ENCODE measurements at regions not wholly inside any gene's neighbourhood (a gene's known extent, or its start where the extent isn't known, plus 50 kb on each side); places are given as distances from the start of the nearest gene placed in this dataset.

DNA sequence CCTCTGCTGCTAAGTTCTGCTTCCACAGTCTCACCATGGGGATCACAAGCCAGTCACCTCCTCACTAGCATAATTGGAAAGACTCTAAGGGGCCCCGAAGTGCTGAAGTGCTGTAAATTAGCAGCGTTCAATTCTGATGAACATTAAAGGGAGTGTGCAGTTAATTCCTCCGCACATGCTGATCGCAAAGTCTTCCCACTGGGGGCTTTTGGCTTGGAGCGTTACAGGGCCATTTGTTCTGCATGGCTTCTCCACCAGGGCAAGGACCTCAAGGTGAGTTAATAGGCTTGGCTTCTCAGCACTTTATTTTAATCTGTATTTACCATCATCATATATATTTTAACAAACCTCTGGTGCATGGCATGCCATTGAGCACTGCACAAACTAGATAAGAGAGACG, 216.3 kb upstream of the PARD3B start:
- no peak overlapping the region for H3K4me3 ChIP-seq
- H3K36me3 ChIP-seq = no peaks in the 10 kb centered on the region
- no peaks in the 10 kb centered on the region for H3K27me3 ChIP-seq
- H3K27ac ChIP-seq = no peak overlapping the region
- H3K4me1 ChIP-seq = peaks cover 0 to 7% (median 0%) of the 10 kb centered on the region in 4 donors
- H3K9me3 ChIP-seq = no peaks in the 10 kb centered on the region
- 89% methylated on average over 6 of the region's 6 CpGs for WGBS, 2 donors
- TF ChIP-seq EP300 (IDR thresholded peaks at IDR 0.05) = no peak
- TF ChIP-seq, protein P1, sequence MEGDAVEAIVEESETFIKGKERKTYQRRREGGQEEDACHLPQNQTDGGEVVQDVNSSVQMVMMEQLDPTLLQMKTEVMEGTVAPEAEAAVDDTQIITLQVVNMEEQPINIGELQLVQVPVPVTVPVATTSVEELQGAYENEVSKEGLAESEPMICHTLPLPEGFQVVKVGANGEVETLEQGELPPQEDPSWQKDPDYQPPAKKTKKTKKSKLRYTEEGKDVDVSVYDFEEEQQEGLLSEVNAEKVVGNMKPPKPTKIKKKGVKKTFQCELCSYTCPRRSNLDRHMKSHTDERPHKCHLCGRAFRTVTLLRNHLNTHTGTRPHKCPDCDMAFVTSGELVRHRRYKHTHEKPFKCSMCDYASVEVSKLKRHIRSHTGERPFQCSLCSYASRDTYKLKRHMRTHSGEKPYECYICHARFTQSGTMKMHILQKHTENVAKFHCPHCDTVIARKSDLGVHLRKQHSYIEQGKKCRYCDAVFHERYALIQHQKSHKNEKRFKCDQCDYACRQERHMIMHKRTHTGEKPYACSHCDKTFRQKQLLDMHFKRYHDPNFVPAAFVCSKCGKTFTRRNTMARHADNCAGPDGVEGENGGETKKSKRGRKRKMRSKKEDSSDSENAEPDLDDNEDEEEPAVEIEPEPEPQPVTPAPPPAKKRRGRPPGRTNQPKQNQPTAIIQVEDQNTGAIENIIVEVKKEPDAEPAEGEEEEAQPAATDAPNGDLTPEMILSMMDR (IDR thresholded peaks at IDR 0.05) = no peak
- no peak for DNase-seq (ENCODE audit: low spot score in 2 of 2)

DNA sequence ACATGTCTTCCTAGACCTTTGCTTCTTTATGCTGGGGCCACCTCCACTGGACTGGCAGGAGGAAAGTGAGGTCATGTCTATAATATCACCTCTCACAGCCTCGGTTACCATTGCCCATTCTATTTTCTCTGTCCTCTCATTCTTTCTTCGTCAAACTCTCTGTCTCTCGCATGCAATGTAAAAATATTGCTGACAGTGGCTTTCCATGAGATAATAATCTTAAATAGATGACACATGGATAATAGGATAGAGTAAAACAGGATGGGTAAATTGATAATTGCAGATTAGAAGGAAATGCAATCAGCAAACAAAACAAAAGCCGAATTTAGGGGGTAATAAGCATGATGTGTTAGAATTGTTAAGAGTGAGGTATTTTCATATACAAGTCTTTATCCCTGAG, 215.7 kb upstream of the PARD3B start:
- H3K4me1 ChIP-seq = peaks cover 0 to 7% (median 0%) of the 10 kb centered on the region in 4 donors
- H3K4me3 ChIP-seq = no peak overlapping the region
- DNase-seq (ENCODE audit: low spot score in 2 of 2) = no peak
- no peaks in the 10 kb centered on the region for H3K9me3 ChIP-seq
- no peaks in the 10 kb centered on the region for H3K27me3 ChIP-seq
- TF ChIP-seq EP300 (IDR thresholded peaks at IDR 0.05) = no peak
- no peak for TF ChIP-seq POLR2A (IDR thresholded peaks at IDR 0.05)
- TF ChIP-seq, protein P1 (IDR thresholded peaks at IDR 0.05) = no peak
- no peaks in the 10 kb centered on the region for H3K36me3 ChIP-seq
- WGBS, 2 donors = 90 to 91% methylated on average over 4 of the region's 4 CpGs
- H3K27ac ChIP-seq = no peak overlapping the region

DNA sequence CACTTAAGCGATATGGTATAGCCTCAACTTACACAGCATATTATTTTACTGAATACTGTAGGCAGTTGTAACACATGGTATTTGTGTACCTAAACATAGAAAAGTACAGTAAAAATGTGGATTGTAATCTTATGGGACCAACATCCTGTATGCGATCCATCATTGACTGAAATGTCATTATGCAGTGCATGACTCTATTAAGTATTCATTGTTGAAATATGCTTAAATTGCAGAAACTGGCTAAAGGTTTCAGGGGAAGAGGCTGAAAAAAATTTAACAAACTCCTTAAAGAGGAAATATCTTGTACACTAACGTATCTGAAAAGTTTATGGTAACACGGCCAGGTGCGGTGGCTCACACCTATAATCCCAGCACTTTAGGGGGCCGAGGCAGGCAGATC, 214.1 kb upstream of the PARD3B start:
- Histone ChIP-seq H3K9me3 (no peaks in the 10 kb centered on the region), H3K4me1 (no peaks in the 10 kb centered on the region), H3K27ac (no peak overlapping the region), H3K36me3 (no peaks in the 10 kb centered on the region), H3K4me3 (no peak overlapping the region), H3K27me3 (no peaks in the 10 kb centered on the region)
- 95 to 96% methylated on average over 6 of the region's 6 CpGs for WGBS, 2 donors
- TF ChIP-seq POLR2A (IDR thresholded peaks at IDR 0.05) (no peak), EP300 (IDR thresholded peaks at IDR 0.05) (no peak)
- DNase-seq (ENCODE audit: low spot score in 2 of 2) = no peak

DNA sequence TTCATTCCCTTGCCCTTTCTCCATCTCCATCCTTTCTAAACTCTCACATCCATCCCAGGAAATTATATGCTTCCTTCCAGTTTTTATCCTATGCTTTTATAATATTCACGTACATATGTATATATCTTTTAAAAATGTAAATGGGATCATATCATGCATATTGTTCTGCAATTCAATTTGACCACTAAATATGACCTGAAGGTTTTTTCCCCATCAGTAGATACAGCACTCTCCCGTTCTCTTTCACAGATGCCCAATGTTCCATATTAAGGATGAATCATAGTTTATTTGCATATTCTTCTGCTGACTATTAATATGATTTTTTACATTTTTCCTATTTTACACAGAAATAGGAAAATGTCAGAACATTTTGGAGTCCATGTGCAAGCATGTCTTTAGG, 213.3 kb upstream of the PARD3B start:
- no peak overlapping the region for H3K27ac ChIP-seq
- TF ChIP-seq POLR2A (IDR thresholded peaks at IDR 0.05) = no peak
- TF ChIP-seq, protein P1 (IDR thresholded peaks at IDR 0.05) = no peak
- TF ChIP-seq EP300 (IDR thresholded peaks at IDR 0.05) = no peak
- WGBS, 2 donors = 91 to 92% methylated on average over 2 of the region's 2 CpGs
- DNase-seq (ENCODE audit: low spot score in 2 of 2) = no peak
- no peak overlapping the region for H3K4me3 ChIP-seq
- no peaks in the 10 kb centered on the region for H3K9me3 ChIP-seq
- H3K27me3 ChIP-seq = no peaks in the 10 kb centered on the region
- no peaks in the 10 kb centered on the region for H3K36me3 ChIP-seq
- H3K4me1 ChIP-seq = no peaks in the 10 kb centered on the region

DNA sequence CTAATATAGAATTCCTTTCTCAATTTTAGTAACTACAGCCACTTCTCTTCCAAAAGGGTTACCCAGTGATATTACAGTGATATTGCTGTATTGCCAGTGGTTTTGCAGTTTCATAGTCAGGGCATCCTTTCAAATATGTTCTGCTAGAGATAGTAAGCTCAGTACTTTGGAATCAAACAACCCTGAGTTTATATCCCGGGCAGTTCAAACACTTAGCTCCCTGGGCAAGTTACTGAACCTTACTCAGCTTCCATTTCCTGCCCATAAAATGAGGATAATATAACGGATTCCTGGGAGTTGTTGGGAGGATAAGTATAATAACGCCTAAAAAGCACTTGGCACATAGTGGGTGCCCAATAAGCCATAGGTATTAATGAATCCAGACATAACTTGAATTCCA, 212.6 kb upstream of the PARD3B start:
- H3K4me3 ChIP-seq = no peak overlapping the region
- TF ChIP-seq POLR2A (IDR thresholded peaks at IDR 0.05) (no peak), EP300 (IDR thresholded peaks at IDR 0.05) (no peak)
- TF ChIP-seq, protein P1 (IDR thresholded peaks at IDR 0.05) = no peak
- H3K36me3 ChIP-seq = no peaks in the 10 kb centered on the region
- H3K9me3 ChIP-seq = no peaks in the 10 kb centered on the region
- no peaks in the 10 kb centered on the region for H3K27me3 ChIP-seq
- no peaks in the 10 kb centered on the region for H3K4me1 ChIP-seq
- DNase-seq (ENCODE audit: low spot score in 2 of 2) = no peak
- H3K27ac ChIP-seq = no peak overlapping the region
- 84 to 93% methylated on average over 3 of the region's 3 CpGs for WGBS, 2 donors

DNA sequence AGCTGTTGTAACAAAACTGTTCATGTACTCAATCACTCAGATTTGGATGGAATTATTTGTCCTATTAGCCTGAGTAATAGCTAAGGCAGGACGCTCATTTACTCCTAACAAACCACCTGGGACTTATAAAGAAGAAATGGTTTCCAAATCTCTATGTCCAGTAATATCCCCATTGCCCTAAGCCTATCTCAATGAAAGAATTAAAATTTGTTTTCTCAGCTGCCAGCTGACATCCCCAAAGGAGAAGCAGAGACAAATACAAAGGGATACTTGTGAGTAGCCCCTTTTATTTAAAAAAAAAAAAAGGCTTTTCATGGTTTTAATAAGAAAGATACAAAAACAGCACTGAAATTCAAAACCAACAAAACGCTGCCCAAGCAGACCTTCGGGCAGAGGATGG, 211.4 kb upstream of the PARD3B start:
- WGBS, 2 donors = 48 to 62% methylated on average over 3 of the region's 3 CpGs
- TF ChIP-seq EP300 (IDR thresholded peaks at IDR 0.05) (no peak), POLR2A (IDR thresholded peaks at IDR 0.05) (no peak)
- TF ChIP-seq, protein P1 (IDR thresholded peaks at IDR 0.05) = no peak
- Histone ChIP-seq H3K4me1 (no peaks in the 10 kb centered on the region), H3K9me3 (no peaks in the 10 kb centered on the region), H3K36me3 (no peaks in the 10 kb centered on the region), H3K27ac (no peak overlapping the region), H3K4me3 (no peak overlapping the region), H3K27me3 (no peaks in the 10 kb centered on the region)
- no peak for DNase-seq (ENCODE audit: low spot score in 2 of 2)
